Neural progenitor cell (in vitro differentiated cells): ENCODE measurements at regions not wholly inside any gene's neighbourhood (a gene's known extent, or its start where the extent isn't known, plus 50 kb on each side); places are given as distances from the start of the nearest gene placed in this dataset.

Source experiments
- DNase-seq: peaks from one replicate; pipeline ENCODE4 v3.0.0-alpha.2; 2016; ENCODE audit warnings: low spot score
- H2AFZ ChIP-seq: fragments of 200-600 bp; sonication (generic); replicated peaks from 2 replicates; pipeline ENCODE4 v1.6.1; 2016; ENCODE audit warnings: antibody characterized with exemption
- H3F3A ChIP-seq: fragments of 200-600 bp; sonication (generic); 2 replicates; pipeline ENCODE4 v1.6.1; 2016; ENCODE audit warnings: antibody characterized with exemption, low read depth
- H3K27ac ChIP-seq: fragments of 200-600 bp; sonication (generic); 2 replicates; pipeline ENCODE4 v1.5.1; 2016; ENCODE audit warnings: mild to moderate bottlenecking
- H3K27me3 ChIP-seq: fragments of 200-600 bp; sonication (generic); 2 replicates; pipeline ENCODE4 v1.6.1; 2016; ENCODE audit warnings: mild to moderate bottlenecking, moderate library complexity
- H3K36me3 ChIP-seq: fragments of 200-600 bp; sonication (generic); 2 replicates; pipeline ENCODE4 v1.5.1; 2016
- H3K4me1 ChIP-seq: fragments of 200-600 bp; sonication (generic); 2 replicates; pipeline ENCODE4 v1.6.1; 2016; ENCODE audit warnings: mixed run types
- H3K4me2 ChIP-seq: fragments of 200-600 bp; sonication (generic); 2 replicates; pipeline ENCODE4 v1.6.1; 2016
- H3K4me3 ChIP-seq: fragments of 200-600 bp; sonication (generic); 2 replicates; pipeline ENCODE4 v1.5.1; 2016
- H3K79me2 ChIP-seq: fragments of 200-600 bp; sonication (generic); 2 replicates; pipeline ENCODE4 v1.6.1; 2016; ENCODE audit warnings: low read depth
- H3K9ac ChIP-seq: fragments of 200-600 bp; sonication (generic); 2 replicates; pipeline ENCODE4 v1.6.1; 2016
- H3K9me3 ChIP-seq: fragments of 200-600 bp; sonication (generic); 2 replicates; pipeline ENCODE4 v1.5.1; 2016; ENCODE audit warnings: low read depth
- H4K20me1 ChIP-seq: fragments of 200-600 bp; sonication (generic); 2 replicates; pipeline ENCODE4 v1.6.1; 2016; ENCODE audit warnings: low read depth
- H3K27ac Mint-ChIP-seq: 3 replicates; pipeline ENCODE4 v1.8.0; 2021; ENCODE audit warnings: mixed read lengths
- H3K27me3 Mint-ChIP-seq: 2 replicates; pipeline ENCODE4 v1.8.0; 2022; ENCODE audit warnings: low read depth, mild to moderate bottlenecking, inconsistent platforms, moderate library complexity, mixed read lengths; ENCODE audit not compliant: insufficient read depth
- H3K36me3 Mint-ChIP-seq: 3 replicates; pipeline ENCODE4 v1.8.0; 2021; ENCODE audit warnings: mixed read lengths
- H3K4me1 Mint-ChIP-seq: 3 replicates; pipeline ENCODE4 v1.8.0; 2021; ENCODE audit warnings: mixed read lengths
- H3K4me3 Mint-ChIP-seq: 3 replicates; pipeline ENCODE4 v1.8.0; 2021; ENCODE audit warnings: mild to moderate bottlenecking, moderate library complexity, mixed read lengths
- H3K9me3 Mint-ChIP-seq: 3 replicates; pipeline ENCODE4 v1.8.0; 2020; ENCODE audit warnings: mixed read lengths
- CTCF ChIP-seq: fragments of 200-600 bp; sonication (generic); IDR thresholded peaks from 2 replicates; pipeline ENCODE4 v1.5.1; 2017; ENCODE audit warnings: antibody characterized with exemption, mild to moderate bottlenecking
- EZH2 ChIP-seq: fragments of 200-600 bp; sonication (generic); IDR thresholded peaks from 2 replicates; pipeline ENCODE4 v1.6.1; 2017; ENCODE audit warnings: antibody characterized with exemption, mild to moderate bottlenecking, moderate library complexity
- EZH2phosphoT487 ChIP-seq: fragments of 200-600 bp; sonication (generic); IDR thresholded peaks from 2 replicates; pipeline ENCODE4 v1.6.1; 2017; ENCODE audit warnings: antibody characterized with exemption

GRCh38 chr9:61673247-61673646 lies 483.4 kb downstream of the SPATA31A7 start:
- peaks cover 10% of the 10 kb centered on the region for H3K9me3 ChIP-seq
- H3K4me3 Mint-ChIP-seq, result no peak overlapping the region
- H3K27me3 Mint-ChIP-seq, result peaks cover 7% of the 10 kb centered on the region
- H3K36me3 ChIP-seq, result no peaks in the 10 kb centered on the region
- no peaks in the 10 kb centered on the region for H4K20me1 ChIP-seq
- no peak overlapping the region for H3K27ac Mint-ChIP-seq
- no peak overlapping the region for H3K27ac ChIP-seq
- no peaks in the 10 kb centered on the region for H3K4me1 ChIP-seq
- no peaks in the 10 kb centered on the region for H3K27me3 ChIP-seq
- H3K9me3 Mint-ChIP-seq, result peaks cover 53% of the 10 kb centered on the region
- H3K9ac ChIP-seq, result no peak overlapping the region
- TF ChIP-seq EZH2, result no peak
- TF ChIP-seq EZH2phosphoT487, result no peak
- TF ChIP-seq CTCF, result no peak
- no peak overlapping the region for H3K4me3 ChIP-seq
- H3K4me1 Mint-ChIP-seq, result no peaks in the 10 kb centered on the region
- H3K4me2 ChIP-seq, result no peak overlapping the region
- no peak for DNase-seq
- H3K36me3 Mint-ChIP-seq, result peaks cover 6% of the 10 kb centered on the region
- H2AFZ ChIP-seq, result no peak overlapping the region
- no peaks in the 10 kb centered on the region for H3F3A ChIP-seq
- no peaks in the 10 kb centered on the region for H3K79me2 ChIP-seq

DNA sequence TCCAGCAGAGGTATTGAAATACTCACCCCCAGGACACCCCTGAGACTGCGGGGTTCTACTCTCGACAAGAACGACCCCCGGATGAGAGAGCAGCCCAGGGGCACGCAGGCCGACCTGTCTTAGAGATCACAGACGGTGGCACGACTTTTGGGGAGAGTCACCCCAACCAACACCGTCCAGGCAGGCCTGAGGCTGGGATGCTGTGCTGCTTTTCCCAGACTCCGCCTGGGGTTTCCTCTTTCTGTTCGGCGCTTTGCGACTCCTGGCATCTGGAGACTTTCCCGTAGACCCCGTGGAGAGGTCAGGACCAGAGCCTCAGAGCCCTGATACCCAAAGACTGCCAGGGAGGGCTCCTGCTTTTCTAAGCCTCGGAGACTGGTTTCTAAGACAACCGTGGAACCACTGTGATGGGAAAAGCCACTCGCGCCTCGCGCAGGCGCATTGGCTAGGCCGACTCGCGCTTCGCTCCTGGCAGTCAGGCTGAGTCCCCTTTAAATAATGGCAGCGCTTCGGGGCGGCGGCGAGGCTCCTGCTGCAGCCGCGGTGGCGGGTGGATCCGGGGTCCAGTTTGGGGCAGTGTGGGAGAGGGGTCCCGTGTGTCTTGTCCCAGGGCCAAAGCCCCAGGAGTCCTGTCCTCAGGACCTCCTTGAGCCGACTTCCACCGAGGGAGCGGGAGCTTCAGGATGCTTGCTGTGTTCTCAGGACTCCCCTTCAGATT lies 484.0 kb downstream of the SPATA31A7 start:
- TF ChIP-seq EZH2phosphoT487 (no peak), CTCF (no peak), EZH2 (no peak)
- no peak overlapping the region for H3K4me2 ChIP-seq
- no peak overlapping the region for H3K4me3 ChIP-seq
- Mint-ChIP-seq H3K4me3 (no peak overlapping the region), H3K27ac (no peak overlapping the region), H3K4me1 (no peaks in the 10 kb centered on the region), H3K36me3 (peaks cover 6% of the 10 kb centered on the region), H3K27me3 (peaks cover 7% of the 10 kb centered on the region), H3K9me3 (peaks cover 49% of the 10 kb centered on the region)
- no peaks in the 10 kb centered on the region for H3K79me2 ChIP-seq
- no peak overlapping the region for H3K27ac ChIP-seq
- no peaks in the 10 kb centered on the region for H3F3A ChIP-seq
- no peaks in the 10 kb centered on the region for H4K20me1 ChIP-seq
- peaks cover 10% of the 10 kb centered on the region for H3K9me3 ChIP-seq
- H3K36me3 ChIP-seq, result no peaks in the 10 kb centered on the region
- DNase-seq, result no peak
- no peaks in the 10 kb centered on the region for H3K4me1 ChIP-seq
- no peak overlapping the region for H3K9ac ChIP-seq
- no peaks in the 10 kb centered on the region for H3K27me3 ChIP-seq
- H2AFZ ChIP-seq, result no peak overlapping the region

GRCh38 chr9:61674465-61674864 lies 484.6 kb downstream of the SPATA31A7 start:
- peaks cover 3% of the 10 kb centered on the region for H3K36me3 Mint-ChIP-seq
- peaks cover 10% of the 10 kb centered on the region for H3K9me3 ChIP-seq
- no peak overlapping the region for H3K9ac ChIP-seq
- H2AFZ ChIP-seq, result no peak overlapping the region
- no peaks in the 10 kb centered on the region for H3K4me1 Mint-ChIP-seq
- no peaks in the 10 kb centered on the region for H3K27me3 ChIP-seq
- no peaks in the 10 kb centered on the region for H4K20me1 ChIP-seq
- H3K4me1 ChIP-seq, result no peaks in the 10 kb centered on the region
- TF ChIP-seq EZH2, result no peak
- no peak for TF ChIP-seq EZH2phosphoT487
- TF ChIP-seq CTCF, result no peak
- no peak overlapping the region for H3K27ac Mint-ChIP-seq
- H3K27me3 Mint-ChIP-seq, result peaks cover 6% of the 10 kb centered on the region
- no peaks in the 10 kb centered on the region for H3F3A ChIP-seq
- H3K79me2 ChIP-seq, result no peaks in the 10 kb centered on the region
- H3K4me3 Mint-ChIP-seq, result no peak overlapping the region
- DNase-seq, result no peak
- no peaks in the 10 kb centered on the region for H3K36me3 ChIP-seq
- H3K27ac ChIP-seq, result no peak overlapping the region
- H3K4me2 ChIP-seq, result no peak overlapping the region
- peaks cover 46% of the 10 kb centered on the region for H3K9me3 Mint-ChIP-seq
- H3K4me3 ChIP-seq, result no peak overlapping the region
